ENCODE measurements at regions not wholly inside any gene's neighbourhood (a gene's known extent, or its start where the extent isn't known, plus 50 kb on each side); places are given as distances from the start of the nearest gene placed in this dataset.

DNA sequence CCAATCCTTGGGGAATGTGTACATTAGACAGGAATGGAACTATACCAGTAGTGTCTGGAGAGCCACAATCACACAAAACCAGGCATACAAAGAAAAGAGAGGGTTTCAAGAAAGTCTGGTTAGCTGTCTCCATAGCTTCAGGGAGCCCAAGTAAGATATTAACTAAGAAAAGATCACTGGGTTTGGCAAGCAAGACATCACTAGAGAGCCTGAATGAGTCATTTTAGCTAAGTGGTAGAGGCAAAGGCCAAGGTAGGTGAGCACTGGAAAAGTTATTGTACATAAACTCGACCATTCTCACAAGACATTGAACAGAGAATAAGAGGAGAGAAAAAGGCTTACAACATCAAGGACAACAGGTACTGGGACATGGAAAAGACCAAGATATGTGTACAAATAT is 143.8 kb upstream of the ARL4C start:
- intact Hi-C loops (cut with DNase I, micrococcal nuclease), result no loop called here

DNA sequence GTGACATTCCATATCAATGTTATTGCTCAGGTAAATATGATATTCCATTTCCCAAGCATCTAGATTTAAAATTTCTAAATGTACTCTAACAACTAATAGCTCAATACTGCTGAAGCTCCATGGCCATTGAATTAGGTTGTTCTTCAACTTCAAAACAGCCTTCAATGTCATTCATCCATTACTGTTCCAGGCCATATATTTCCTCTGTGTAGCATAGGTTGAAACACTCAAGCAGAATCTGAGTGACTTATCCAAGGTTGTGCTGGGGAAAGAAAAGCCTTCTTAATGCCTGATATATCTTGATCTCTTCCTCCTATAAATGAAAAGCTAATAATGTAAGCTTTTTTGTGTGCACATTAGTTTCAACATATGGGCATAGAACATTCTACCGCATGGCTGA is 142.1 kb upstream of the ARL4C start:
- intact Hi-C loops (cut with DNase I, micrococcal nuclease), result no loop called here
- no peak for ATAC-seq
- no peak for DNase-seq

More for the DNA sequence above, 143.8 kb upstream of the ARL4C start:
- no peak for ATAC-seq
- no peak for DNase-seq

DNA sequence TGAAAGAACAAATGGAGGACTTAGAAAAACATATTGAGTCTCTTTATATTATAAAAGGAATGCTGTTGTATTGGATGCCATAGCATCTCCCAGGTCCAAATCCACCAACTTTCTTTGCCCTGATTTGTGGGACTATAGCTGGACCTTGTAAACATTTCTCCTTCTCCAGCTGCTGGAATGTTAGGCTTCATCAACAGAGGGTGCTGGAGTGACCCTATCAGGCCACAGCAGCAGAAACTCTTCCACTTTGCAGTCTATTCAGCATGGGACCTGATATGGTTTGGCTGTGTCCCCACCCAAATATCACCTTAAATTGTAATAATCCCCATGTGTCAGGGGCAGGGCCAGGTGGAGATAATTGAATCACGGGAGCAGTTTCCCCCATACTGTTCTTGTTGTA is 138.4 kb upstream of the ARL4C start:
- ATAC-seq (no peak), DNase-seq (no peak)
- intact Hi-C loops (cut with DNase I, micrococcal nuclease), result no loop called here

DNA sequence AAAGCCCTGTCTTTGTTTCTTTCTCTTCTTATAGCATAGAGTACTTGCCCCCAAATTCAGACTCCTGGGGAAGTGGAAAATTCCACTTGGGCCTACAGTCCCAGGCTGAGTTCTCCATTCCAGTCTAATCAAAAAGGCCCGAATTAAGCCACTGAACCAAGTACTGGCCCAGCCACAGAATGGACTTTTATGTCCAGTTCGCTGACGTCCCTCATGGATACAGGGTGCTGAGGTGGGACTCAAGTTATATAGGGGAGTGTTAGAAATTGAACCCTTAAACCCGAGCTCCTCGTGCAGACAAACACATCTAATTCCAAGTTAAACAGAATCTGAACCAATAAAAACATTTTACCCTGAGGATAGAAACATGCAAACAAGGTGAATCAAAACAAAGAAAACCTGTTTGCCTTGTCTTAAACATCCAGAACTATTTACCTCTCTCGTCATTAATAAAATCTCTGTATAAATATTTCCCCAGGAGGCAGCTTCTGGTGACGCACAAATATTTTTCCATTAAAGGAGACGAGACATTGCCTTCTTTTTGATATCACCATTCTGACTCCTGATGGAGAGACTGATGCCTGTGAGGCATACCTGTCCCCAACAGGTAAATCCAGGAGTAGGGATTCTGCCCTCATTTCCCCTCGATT is 136.8 kb upstream of the ARL4C start:
- intact Hi-C loops (cut with DNase I, micrococcal nuclease), result no loop called here
- DNase-seq (no peak), ATAC-seq (no peak)

DNA sequence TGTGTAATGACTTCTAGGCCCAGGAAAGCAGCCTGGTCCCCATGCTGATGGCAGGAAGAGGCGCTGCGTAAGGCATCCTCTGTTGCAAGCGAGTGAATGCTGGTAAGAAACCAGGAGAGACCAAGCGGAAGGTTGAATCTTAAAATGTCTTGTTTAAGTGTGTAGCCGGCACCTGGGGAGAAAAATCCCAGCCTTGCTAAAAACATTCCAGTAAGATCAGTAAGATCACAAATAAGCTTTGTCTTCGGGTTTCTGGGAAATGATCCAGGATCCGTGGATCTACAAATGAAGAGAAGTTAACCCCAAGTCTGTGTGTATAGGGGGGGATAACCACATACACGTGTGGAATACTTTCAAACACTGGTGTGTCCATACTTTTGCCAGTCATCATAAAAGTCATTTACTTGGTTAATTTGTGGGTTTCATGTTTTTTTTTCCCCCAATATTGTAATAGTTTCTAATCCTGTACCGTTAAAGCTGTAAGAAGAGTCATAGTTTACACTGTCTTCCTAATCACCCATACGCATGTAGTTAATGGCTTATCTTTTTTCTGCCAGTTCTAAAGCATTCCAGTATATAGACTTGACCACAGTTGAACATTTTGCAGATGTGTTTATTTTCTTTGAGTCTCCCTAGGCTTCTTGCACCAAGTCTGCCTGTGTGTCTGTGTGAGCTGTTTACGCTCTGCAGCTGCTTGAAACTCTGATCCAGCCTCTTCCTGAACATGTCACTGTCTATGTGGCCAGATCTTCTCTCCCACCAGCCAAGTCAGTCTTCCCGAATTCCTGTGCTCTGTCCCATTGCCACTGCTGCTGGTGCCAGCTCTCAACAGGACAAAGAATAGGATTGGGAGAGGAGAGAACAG is 135.9 kb upstream of the ARL4C start:
- DNase-seq (no peak), ATAC-seq (no peak)
- intact Hi-C loops (cut with DNase I, micrococcal nuclease), result no loop called here

DNA sequence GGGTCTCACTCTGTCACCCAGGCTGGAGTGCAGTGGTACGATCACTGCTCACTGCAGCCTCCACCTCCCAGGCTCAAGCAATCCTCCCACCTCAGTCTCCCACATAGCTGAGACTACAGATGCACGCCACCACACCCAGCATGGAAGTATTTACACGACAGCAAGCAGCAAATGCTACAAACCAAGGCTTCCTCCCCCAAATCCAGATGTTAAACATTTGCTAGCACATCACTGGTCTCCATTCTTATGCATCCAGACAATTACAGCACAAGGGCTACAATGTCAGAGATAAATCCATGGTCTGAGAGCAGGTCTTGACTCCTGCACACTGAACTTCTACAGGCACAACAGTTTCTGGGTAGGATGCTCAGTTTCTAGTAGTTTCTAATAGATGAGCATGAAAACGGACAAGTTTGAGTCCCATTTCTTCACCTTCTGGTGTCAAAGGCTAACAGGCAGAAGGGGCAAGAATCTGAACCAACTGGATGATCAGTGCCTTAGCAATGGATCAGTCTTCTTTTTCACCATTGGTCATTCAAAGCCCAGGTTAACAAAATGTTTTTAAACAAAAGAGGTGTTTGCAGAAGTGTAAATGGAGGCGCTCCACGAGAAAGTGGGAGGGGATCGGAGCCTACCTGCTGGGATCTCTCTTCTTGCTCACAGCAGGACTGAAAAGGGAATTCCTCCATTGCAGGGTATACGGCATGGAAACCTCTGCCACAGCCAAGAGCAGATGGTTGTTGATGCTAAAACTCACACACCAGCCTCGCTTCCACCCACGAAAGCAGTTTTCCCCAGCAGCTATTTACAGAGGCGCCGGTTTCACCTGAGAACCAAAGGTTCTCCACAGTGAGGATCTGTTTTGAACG is 135.0 kb upstream of the ARL4C start:
- ATAC-seq, result no peak
- intact Hi-C loops (cut with DNase I, micrococcal nuclease), result no loop called here
- no peak for DNase-seq

DNA sequence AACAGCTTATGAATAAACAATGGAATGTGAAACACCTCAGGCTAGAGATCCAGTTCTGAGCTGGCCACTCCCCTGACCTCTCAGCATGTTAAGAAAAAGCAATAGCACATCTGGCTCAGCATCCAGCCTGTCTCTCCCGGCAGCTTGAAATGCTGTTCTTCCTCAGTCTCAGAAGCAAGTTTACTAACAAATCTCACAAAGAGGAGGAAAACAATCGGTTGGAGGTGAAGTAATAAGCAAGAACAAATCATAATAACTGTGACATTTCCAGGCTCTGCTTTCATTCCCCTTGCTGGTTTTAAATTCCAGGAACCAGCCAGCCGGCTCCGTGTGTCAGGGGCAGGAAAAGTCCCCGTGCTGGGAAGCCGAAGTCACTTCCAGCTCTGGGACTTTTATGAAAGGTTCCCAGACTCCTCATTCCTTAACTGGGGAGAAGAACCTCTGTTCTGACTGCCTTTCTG is 133.9 kb upstream of the ARL4C start:
- no peak for ATAC-seq
- no peak for DNase-seq
- intact Hi-C loops (cut with DNase I, micrococcal nuclease), result no loop called here

DNA sequence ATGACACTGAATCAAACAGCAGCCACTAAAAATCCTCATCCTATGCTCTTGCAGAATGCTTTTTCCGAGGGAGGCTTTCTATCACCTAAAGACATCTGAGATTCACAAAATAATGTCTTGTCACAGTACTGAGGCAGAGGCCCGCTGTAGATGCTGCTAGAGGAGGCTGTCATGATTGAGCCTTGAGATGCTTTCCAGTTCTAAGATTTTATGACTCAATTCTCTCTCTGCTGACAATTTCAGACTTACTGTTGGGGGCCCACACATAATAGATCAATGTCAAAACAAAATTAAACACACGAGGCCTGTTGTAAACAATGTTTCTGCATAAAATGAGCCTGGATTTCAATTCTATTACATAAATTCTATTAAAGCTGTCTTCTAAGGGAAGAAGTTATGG is 132.7 kb upstream of the ARL4C start:
- ATAC-seq (no peak), DNase-seq (no peak)
- intact Hi-C loops (cut with DNase I, micrococcal nuclease), result no loop called here

DNA sequence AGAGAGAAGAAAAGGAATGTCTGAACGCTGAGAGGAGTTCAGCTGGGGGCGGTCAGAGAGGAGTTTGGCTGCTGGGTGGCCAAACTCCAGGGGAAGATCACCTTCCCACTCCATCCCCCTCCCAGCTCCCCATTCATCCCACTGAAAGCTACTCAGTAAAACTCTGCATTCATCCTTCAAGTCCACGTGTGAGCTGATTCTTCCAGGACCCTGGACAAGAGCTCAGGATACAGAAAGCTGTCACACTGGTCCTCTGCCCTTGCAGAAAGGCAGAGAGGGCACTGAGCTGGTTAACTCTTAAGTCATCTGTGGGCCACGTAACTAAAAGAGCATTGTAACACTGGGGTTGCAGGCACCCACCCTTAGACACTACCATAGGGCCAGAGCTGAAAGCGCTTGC is 132.1 kb upstream of the ARL4C start:
- intact Hi-C loops (cut with DNase I, micrococcal nuclease), result no loop called here
- no peak for ATAC-seq
- no peak for DNase-seq

DNA sequence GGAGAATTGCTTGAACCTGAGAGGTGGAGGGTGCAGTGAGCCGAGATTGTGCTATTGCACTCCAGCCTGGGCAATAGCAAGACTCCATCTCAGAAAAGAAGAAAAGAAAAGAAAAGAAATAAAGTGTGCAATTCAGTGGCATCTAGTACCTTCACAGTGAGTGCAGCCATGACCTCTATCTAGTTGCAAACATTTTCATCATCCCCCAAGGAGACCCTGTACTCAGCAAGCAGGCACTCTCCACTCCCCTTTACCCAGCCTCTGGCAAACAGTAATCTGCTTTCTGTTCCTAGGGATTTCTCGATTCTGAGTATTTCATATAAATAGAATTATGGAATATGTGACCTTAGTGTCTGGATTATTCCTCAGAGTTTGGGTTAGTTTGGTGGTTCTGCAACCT is 130.4 kb upstream of the ARL4C start:
- intact Hi-C loops (cut with DNase I, micrococcal nuclease), result no loop called here
- no peak for ATAC-seq

DNA sequence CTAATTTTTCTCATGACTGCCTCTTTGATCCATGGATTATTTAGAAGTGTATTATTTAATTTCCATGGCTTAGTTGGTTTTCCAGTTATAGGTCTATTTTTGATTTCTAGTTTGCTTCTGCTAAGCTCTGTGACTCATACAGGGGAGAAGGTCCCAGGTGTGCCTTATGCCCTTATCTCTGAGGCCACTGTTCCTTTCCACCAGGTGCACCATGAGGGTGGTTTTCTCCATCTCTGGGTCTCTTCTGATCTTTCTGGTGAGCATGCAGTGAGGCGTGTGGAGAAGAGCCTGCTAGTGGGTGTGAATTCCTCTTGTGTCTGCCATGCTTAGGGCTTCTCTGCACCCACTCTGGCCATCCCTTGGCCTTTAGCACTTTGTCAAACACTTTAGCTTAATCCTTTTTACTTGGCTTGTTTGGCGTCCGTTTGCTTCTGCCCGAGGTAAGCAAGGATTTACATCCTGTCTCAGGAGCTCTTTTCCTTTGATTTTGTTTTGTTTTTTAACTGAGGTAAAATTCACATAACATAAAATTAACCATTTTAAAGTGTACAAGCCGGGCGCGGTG is 129.8 kb upstream of the ARL4C start:
- intact Hi-C loops (cut with DNase I, micrococcal nuclease), result no loop called here
- ATAC-seq (no peak), DNase-seq (no peak)

More for the DNA sequence above, 130.4 kb upstream of the ARL4C start:
- no peak for DNase-seq

DNA sequence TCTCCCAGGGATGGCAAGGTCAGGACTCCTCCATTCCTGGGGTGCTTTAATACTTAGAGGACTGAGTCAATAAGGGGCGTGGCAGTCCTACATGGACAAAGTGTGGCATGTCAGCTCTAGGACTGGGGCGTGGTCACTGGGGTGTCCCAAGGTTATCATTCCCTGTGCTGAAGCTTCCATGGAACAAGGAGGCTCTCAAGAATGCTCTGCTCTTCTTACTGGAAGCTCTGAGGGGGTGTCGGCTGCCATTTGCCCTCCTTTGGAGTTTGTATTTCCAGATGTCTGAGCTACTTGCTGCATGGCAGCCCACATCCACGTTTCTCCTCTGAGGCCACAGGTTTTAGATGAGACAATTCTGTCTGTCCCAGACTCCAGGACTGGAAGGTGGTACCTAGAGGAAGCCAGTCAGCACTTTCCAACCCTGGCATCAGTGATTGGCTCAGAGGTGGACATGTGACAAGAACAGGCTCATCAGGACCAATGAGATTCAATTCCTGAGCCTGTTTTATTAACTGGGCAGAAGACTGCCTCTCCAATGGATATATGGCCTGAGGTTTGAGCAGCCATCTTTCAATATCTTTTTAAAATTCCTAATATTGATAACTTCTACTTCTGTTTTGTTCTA is 128.9 kb upstream of the ARL4C start:
- no peak for ATAC-seq
- no peak for DNase-seq
- intact Hi-C loops (cut with DNase I, micrococcal nuclease), result no loop called here

DNA sequence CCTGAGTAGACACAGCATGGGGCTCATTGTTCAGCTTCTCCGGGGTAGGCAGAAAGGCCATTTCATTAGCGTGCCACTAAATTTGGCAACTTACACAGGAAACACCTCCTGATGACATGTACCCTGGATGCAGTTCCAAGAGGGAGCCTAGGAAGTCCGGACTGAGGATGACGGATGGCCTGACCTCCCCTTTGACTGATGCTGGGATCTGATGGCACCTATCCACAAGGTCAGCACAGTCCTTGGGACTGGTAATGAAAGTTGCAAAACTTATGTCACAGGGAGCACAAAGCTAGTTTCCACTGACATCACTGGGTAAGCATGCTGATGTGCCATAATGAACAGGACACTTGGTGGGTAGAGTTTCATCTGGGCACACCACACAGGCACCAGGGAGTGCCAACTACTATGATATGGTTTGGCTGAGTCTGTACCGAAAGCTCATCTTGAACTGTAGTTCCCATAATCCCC is 126.7 kb upstream of the ARL4C start:
- intact Hi-C loops (cut with DNase I, micrococcal nuclease), result no loop called here
- ATAC-seq (no peak), DNase-seq (no peak)

DNA sequence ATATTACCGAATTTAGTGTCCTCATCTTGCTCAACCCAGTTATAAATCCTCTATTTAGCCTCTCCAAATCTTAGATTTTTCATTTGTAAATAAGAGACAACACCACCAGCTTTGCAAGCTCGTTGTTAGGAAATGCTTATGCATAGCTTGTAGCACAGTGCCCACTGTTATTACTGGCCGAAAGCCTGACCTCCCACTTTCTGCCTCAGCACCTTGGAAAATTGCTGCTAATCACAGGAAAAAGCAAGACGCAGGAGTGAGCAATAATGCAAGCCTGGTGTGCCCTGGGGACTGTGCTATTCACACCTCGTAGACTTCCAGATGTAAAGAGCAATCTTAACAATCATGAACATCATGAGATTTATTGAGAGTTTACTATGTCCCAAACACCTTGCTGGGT is 124.2 kb upstream of the ARL4C start:
- ATAC-seq, result no peak
- DNase-seq, result no peak
- intact Hi-C loops (cut with DNase I, micrococcal nuclease), result no loop called here

DNA sequence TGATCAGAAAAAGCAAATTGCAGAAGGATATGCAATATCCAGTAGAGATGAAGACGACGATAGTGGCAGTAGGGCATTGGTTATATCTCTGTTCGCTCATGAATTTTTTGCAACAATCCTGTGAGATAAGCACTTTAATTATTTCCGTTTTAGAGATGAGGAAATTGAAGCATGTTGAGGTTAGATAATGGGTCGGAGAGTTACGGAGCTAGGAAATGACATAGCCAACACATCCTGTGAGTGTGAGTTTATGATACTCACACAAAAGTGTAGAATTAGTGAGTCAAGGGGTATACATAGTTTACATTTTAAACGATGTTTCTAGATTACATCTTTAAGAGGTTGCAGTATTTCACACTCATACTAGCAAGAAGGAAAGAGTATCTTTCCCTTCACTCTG is 123.1 kb upstream of the ARL4C start:
- no peak for DNase-seq
- ATAC-seq, result no peak
- intact Hi-C loops (cut with DNase I, micrococcal nuclease), result no loop called here

DNA sequence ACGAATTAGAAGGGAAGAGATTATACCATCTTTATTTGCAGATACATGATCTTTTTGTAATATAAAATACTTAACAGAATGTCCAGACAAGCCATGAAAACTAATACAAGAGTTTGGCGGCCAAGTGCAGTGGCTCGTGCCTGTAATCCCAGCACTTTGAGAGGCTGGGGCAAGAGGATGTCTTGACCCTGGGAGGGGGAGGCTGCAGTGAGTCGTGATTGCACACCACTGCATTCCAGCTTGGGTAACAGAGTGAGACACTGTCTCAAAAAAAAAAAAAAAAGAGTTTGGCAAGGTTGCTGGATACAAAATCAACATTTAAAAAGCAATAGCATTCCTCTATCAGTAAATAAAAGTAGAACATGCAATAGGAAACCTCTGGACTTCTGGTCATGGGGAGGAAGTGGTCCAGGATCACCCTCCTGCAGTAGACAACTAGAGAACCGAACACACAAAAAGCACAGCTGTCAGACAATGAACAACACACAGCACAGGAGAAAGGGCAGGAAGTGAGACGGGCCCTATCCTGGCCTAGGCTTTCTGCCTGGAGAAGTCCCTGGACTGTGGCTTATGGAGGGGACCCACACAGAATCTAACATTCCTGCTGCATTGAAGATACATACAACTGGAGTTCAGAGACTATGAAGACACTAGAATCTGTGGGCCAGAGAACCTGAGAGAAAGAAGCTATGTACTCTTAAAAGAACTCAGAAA is 118.9 kb upstream of the ARL4C start:
- ATAC-seq, result no peak
- intact Hi-C loops (cut with DNase I, micrococcal nuclease), result no loop called here
- no peak for DNase-seq

DNA sequence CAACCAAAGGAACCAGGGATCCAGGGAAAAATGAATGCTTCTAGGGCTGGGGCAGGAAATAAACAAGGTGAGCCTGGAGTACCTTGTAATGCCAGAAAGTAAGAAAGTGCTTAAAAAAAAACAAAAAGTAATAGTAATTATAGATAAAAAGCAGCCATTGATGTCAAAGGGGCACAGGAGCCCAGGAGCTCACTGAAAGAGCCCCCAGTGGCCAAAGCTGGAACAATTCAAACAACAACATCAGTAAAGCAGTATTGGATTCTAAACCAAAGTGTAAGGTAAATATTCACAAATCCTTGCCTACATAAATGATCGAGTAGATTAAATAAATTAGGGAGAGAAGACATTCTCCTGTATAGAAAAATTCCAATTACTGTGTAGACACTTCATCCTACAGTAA is 114.3 kb upstream of the ARL4C start:
- ATAC-seq, result no peak
- DNase-seq, result no peak
- intact Hi-C loops (cut with DNase I, micrococcal nuclease), result no loop called here

DNA sequence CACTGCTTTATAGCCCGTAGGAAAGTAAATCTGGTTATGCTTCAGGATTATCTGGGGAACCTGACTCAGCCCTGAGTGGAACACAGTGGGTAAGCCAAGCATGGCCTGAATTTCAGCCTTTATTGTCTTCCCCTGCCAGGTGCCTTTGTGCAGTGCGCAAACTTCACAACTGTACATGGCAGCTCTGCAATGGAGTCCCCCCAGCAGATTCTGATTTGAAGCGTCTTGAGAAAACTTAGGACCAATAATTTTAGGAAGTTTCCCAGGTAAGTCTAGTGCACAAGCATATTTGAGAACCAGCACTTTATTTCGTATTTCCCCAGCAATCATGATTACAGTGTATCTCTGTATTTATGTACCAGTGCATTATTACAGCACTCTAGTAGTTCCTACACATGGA is 112.1 kb upstream of the ARL4C start:
- intact Hi-C loops (cut with DNase I, micrococcal nuclease), result no loop called here
- no peak for DNase-seq
- no peak for ATAC-seq
